ENCODE measurements at regions not wholly inside any gene's neighbourhood (a gene's known extent, or its start where the extent isn't known, plus 50 kb on each side); places are given as distances from the start of the nearest gene placed in this dataset.
A peak's percentile ranks its signal among the peaks of the same experiment; 100 is the strongest.

- DNase-seq (ENCODE audit: low read depth): no peak
- TF ChIP-seq CTCF (IDR thresholded peaks at IDR 0.05; ENCODE audit: low read depth, low read length, missing control alignments): no peak
- in situ Hi-C loops (cut with HindIII; ENCODE audit: low sequenced_read_pairs): no loop called here
- H3K4me3 ChIP-seq (ENCODE audit: low read depth, low read length): no peak overlapping the region
Measured at GRCh38 chr6:81623106-81623759, 129.2 kb downstream of the TENT5A start.

- TF ChIP-seq CTCF (IDR thresholded peaks at IDR 0.05; ENCODE audit: low read depth, low read length, missing control alignments): no peak
- H3K4me3 ChIP-seq (ENCODE audit: low read depth, low read length): no peak overlapping the region
- DNase-seq (ENCODE audit: low read depth): no peak
- in situ Hi-C loops (cut with HindIII; ENCODE audit: low sequenced_read_pairs): no loop called here
Measured at GRCh38 chr6:81621816-81622395, 130.6 kb downstream of the TENT5A start.

- H3K4me3 ChIP-seq (ENCODE audit: low read depth, low read length): no peak overlapping the region
- in situ Hi-C loops (cut with HindIII; ENCODE audit: low sequenced_read_pairs): no loop called here
- no peak for DNase-seq (ENCODE audit: low read depth)
- TF ChIP-seq CTCF (IDR thresholded peaks at IDR 0.05; ENCODE audit: low read depth, low read length, missing control alignments): no peak
Measured at GRCh38 chr6:81614292-81614691, 138.2 kb downstream of the TENT5A start.

GRCh38 chr6:81613606-81614005 lies 138.9 kb downstream of the TENT5A start:
- DNase-seq (ENCODE audit: low read depth): peak; percentile 5
- no peak overlapping the region for H3K4me3 ChIP-seq (ENCODE audit: low read depth, low read length)
- no peak for TF ChIP-seq CTCF (IDR thresholded peaks at IDR 0.05; ENCODE audit: low read depth, low read length, missing control alignments)
- in situ Hi-C loops (cut with HindIII; ENCODE audit: low sequenced_read_pairs): no loop called here

GRCh38 chr6:81612136-81612535 lies 140.3 kb downstream of the TENT5A start:
- in situ Hi-C loops (cut with HindIII; ENCODE audit: low sequenced_read_pairs): no loop called here
- H3K4me3 ChIP-seq (ENCODE audit: low read depth, low read length): no peak overlapping the region
- no peak for DNase-seq (ENCODE audit: low read depth)
- no peak for TF ChIP-seq CTCF (IDR thresholded peaks at IDR 0.05; ENCODE audit: low read depth, low read length, missing control alignments)

GRCh38 chr6:81609736-81610135 lies 142.7 kb downstream of the TENT5A start:
- no peak overlapping the region for H3K4me3 ChIP-seq (ENCODE audit: low read depth, low read length)
- in situ Hi-C loops (cut with HindIII; ENCODE audit: low sequenced_read_pairs): no loop called here
- TF ChIP-seq CTCF (IDR thresholded peaks at IDR 0.05; ENCODE audit: low read depth, low read length, missing control alignments): no peak
- DNase-seq (ENCODE audit: low read depth): no peak
